Endothelial cell of umbilical vein (primary cell): ENCODE measurements at regions not wholly inside any gene's neighbourhood (a gene's known extent, or its start where the extent isn't known, plus 50 kb on each side); places are given as distances from the start of the nearest gene placed in this dataset.

Experiments used
- BruUV-seq: library from RNA; stranded (reverse); fragments of 400-500 nt; replicated peaks from 2 replicates; lab custom pipeline; 2021; lab: Mats Ljungman, UMichigan
- CTCF ChIA-PET: fragments of 300-600, 350-600 bp; sonication (Branson Sonifier 250); formaldehyde crosslinking; loops from one replicate; lab custom pipeline; 2021; ENCODE audit warnings: antibody characterized with exemption, inconsistent platforms; lab: Charles Lee
- POLR2A ChIA-PET: fragments of 300-600, 350-600 bp; sonication (Branson Sonifier 250); formaldehyde crosslinking; loops from one replicate; lab custom pipeline; 2021; ENCODE audit warnings: antibody characterized with exemption, inconsistent platforms; lab: Charles Lee
- DNase-seq: peaks from one replicate; pipeline ENCODE4 v3.0.0-alpha.2; 2011; ENCODE audit warnings: low read depth, low spot score
- FAIRE-seq: peaks from 2 replicates; lab custom pipeline; 2011; peaks lifted over from hg19 to GRCh38; lab: Jason Lieb, UNC
- H2AFZ ChIP-seq: 2 replicates; pipeline ENCODE4 v1.6.0; 2012; ENCODE audit warnings: low read depth, low read length, control low read depth, inconsistent platforms
- H3K27ac ChIP-seq: 2 replicates; pipeline ENCODE4 v1.5.1; 2011; ENCODE audit warnings: low read depth, mild to moderate bottlenecking, control low read depth, low read length, moderate library complexity; ENCODE audit not compliant: insufficient read depth
- H3K27me3 ChIP-seq, 2 experiments: 2 replicates each; pipeline versions ENCODE4 v1.6.0 to v1.6.1; 2011; ENCODE audit warnings: low read length in 2 of 2, mixed read lengths in 1 of 2; ENCODE audit not compliant: control insufficient read depth in 2 of 2, insufficient read depth in 2 of 2
- H3K36me3 ChIP-seq, 2 experiments: 2 replicates in 1 of 2; 3 replicates in 1 of 2; pipeline ENCODE4 v1.5.1; 2011; ENCODE audit warnings: low read length in 2 of 2, mild to moderate bottlenecking in 1 of 2, moderate library complexity in 1 of 2; ENCODE audit not compliant: control insufficient read depth in 2 of 2, insufficient read depth in 2 of 2; ENCODE audit errors: extremely low read depth in 1 of 2
- H3K4me1 ChIP-seq: 3 replicates; pipeline ENCODE4 v1.5.1; 2011; ENCODE audit warnings: mild to moderate bottlenecking, low read length; ENCODE audit not compliant: control insufficient read depth, insufficient read depth; ENCODE audit errors: extremely low read depth
- H3K4me2 ChIP-seq: 2 replicates; pipeline ENCODE4 v1.6.1; 2011; ENCODE audit warnings: low read length, control low read depth, mixed read lengths; ENCODE audit not compliant: insufficient read depth
- H3K4me3 ChIP-seq, 3 experiments: fragments of 200-600 bp in 1 of 3; sonication (generic), shearing (Covaris generic) in 1 of 3; replicated peaks in 1 of 3; 2 replicates each; pipeline ENCODE4 v1.5.1; 2011 to 2016; ENCODE audit warnings: control low read depth in 3 of 3, low read length in 3 of 3, mild to moderate bottlenecking in 2 of 3, inconsistent platforms in 1 of 3, low read depth in 1 of 3, moderate library complexity in 1 of 3; ENCODE audit not compliant: insufficient read depth in 1 of 3
- H3K79me2 ChIP-seq: 2 replicates; pipeline ENCODE4 v1.6.0; 2012; ENCODE audit warnings: low read length, inconsistent platforms; ENCODE audit not compliant: control insufficient read depth, insufficient read depth
- H3K9ac ChIP-seq: replicated peaks from 2 replicates; pipeline ENCODE3; 2011; ENCODE audit warnings: low read length, control low read depth; ENCODE audit not compliant: insufficient read depth; ENCODE audit errors: extremely low read depth
- H3K9me1 ChIP-seq: replicated peaks from 3 replicates; pipeline ENCODE4 v1.6.0; 2011; ENCODE audit warnings: mild to moderate bottlenecking, low read length; ENCODE audit not compliant: control insufficient read depth, insufficient read depth; ENCODE audit errors: extremely low read depth
- H3K9me3 ChIP-seq: replicated peaks from 2 replicates; pipeline ENCODE4 v1.5.1; 2012; ENCODE audit warnings: low read length, inconsistent platforms; ENCODE audit not compliant: control insufficient read depth, insufficient read depth
- H4K20me1 ChIP-seq: replicated peaks from 2 replicates; pipeline ENCODE3; 2011; ENCODE audit warnings: mild to moderate bottlenecking, low read length; ENCODE audit not compliant: control insufficient read depth, insufficient read depth; ENCODE audit errors: extremely low read depth
- EZH2 ChIP-seq: IDR thresholded peaks from 2 replicates; pipeline ENCODE4 v1.6.1; 2012; ENCODE audit warnings: borderline replicate concordance, low read depth, mild to moderate bottlenecking, moderate library complexity, low read length, inconsistent platforms; ENCODE audit not compliant: severe bottlenecking
- FOS ChIP-seq: IDR thresholded peaks from 2 replicates; pipeline ENCODE4 v1.6.1; 2011; ENCODE audit warnings: mild to moderate bottlenecking, low read length, moderate library complexity, borderline replicate concordance; ENCODE audit not compliant: insufficient read depth
- JUN ChIP-seq: IDR thresholded peaks from 2 replicates; pipeline ENCODE4 v1.6.1; 2011; ENCODE audit warnings: borderline replicate concordance, low read depth; ENCODE audit not compliant: insufficient read length, insufficient read depth
- MYC ChIP-seq: IDR thresholded peaks from one replicate; pipeline ENCODE4 v1.6.1; 2011; ENCODE audit warnings: mild to moderate bottlenecking, low read depth, low read length
- POLR2A ChIP-seq: IDR thresholded peaks from 2 replicates; pipeline ENCODE4 v1.6.1; 2012; ENCODE audit warnings: low read depth, mild to moderate bottlenecking, control low read depth, low read length
- POLR2AphosphoS5 ChIP-seq: IDR thresholded peaks from 2 replicates; pipeline ENCODE4 v1.6.1; 2012; ENCODE audit warnings: low read depth, mild to moderate bottlenecking, control low read depth, low read length, moderate library complexity; ENCODE audit not compliant: insufficient read depth
- dilution Hi-C: fragments of 300-500 bp; cut with MboI; formaldehyde crosslinking; loops from one replicate; pipeline ENCODE4 v1.15.0; 2019; ENCODE audit warnings: low sequenced_read_pairs; ENCODE audit not compliant: extremely low pct_ligation_motif_present
- intact Hi-C: fragments of 100-400 bp; cut with micrococcal nuclease; formaldehyde crosslinking; loops from one replicate; pipeline ENCODE4 v1.10.0; 2022
- TF ChIP-seq, protein P1 (sequence below): IDR thresholded peaks from 2 replicates; pipeline ENCODE4 v1.6.1; 2011; ENCODE audit not compliant: insufficient read depth, insufficient read length
- TF ChIP-seq, protein P2 (sequence below), 2 donors: IDR thresholded peaks; 1 replicate in 1 of 2; 2 replicates in 1 of 2; pipeline ENCODE4 v1.5.1; 2011; ENCODE audit warnings: low read length in 2 of 2, mild to moderate bottlenecking in 2 of 2, moderate library complexity in 2 of 2, control low read depth in 1 of 2, inconsistent platforms in 1 of 2, low read depth in 1 of 2; ENCODE audit not compliant: insufficient read depth in 1 of 2; ENCODE audit errors: extremely low read depth in 1 of 2

DNA sequence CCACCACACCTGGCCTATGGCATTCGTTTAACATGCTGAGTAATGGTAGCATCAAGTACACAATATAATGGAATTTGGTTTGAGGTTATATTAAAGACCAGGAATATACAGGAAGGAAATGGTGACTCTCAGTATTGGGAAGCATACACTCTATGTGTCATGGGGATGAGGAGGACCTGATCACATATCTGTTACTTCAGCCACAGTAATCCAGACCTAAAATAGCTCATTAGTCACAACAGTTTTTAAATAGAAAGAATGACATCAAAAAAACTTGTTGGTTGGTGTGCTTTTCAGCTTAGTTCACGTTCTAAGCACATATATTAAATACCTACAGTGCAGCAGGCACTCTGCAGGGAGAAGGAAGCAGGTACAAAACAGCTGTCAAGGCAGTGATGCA, 52.5 kb upstream of the ATP2C1 start:
- no TSS peak for BruUV-seq
- Histone ChIP-seq H3K27me3 (peaks cover 0 to 3% of the 10 kb centered on the region in 2 experiments), H3K36me3 (no peaks in the 10 kb centered on the region), H4K20me1 (no peaks in the 10 kb centered on the region), H3K9me3 (no peaks in the 10 kb centered on the region), H3K4me2 (no peak overlapping the region), H3K9me1 (no peaks in the 10 kb centered on the region), H2AFZ (no peak overlapping the region), H3K9ac (no peak overlapping the region), H3K4me1 (no peaks in the 10 kb centered on the region), H3K4me3 (no peak overlapping the region), H3K27ac (no peak overlapping the region), H3K79me2 (no peaks in the 10 kb centered on the region)
- no peak for FAIRE-seq
- POLR2A ChIA-PET, result no interaction called here
- intact Hi-C loops, result no loop called here
- CTCF ChIA-PET, result no interaction called here
- TF ChIP-seq, protein P1, sequence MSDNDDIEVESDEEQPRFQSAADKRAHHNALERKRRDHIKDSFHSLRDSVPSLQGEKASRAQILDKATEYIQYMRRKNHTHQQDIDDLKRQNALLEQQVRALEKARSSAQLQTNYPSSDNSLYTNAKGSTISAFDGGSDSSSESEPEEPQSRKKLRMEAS, result no peak
- TF ChIP-seq, protein P2, sequence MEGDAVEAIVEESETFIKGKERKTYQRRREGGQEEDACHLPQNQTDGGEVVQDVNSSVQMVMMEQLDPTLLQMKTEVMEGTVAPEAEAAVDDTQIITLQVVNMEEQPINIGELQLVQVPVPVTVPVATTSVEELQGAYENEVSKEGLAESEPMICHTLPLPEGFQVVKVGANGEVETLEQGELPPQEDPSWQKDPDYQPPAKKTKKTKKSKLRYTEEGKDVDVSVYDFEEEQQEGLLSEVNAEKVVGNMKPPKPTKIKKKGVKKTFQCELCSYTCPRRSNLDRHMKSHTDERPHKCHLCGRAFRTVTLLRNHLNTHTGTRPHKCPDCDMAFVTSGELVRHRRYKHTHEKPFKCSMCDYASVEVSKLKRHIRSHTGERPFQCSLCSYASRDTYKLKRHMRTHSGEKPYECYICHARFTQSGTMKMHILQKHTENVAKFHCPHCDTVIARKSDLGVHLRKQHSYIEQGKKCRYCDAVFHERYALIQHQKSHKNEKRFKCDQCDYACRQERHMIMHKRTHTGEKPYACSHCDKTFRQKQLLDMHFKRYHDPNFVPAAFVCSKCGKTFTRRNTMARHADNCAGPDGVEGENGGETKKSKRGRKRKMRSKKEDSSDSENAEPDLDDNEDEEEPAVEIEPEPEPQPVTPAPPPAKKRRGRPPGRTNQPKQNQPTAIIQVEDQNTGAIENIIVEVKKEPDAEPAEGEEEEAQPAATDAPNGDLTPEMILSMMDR (IDR thresholded peaks at IDR 0.05; ENCODE audit: extremely low read depth in 1 of 2, insufficient read depth in 1 of 2, low read depth in 1 of 2, low read length in 2 of 2), result no peak
- dilution Hi-C loops, result no loop called here
- DNase-seq, result no peak

DNA sequence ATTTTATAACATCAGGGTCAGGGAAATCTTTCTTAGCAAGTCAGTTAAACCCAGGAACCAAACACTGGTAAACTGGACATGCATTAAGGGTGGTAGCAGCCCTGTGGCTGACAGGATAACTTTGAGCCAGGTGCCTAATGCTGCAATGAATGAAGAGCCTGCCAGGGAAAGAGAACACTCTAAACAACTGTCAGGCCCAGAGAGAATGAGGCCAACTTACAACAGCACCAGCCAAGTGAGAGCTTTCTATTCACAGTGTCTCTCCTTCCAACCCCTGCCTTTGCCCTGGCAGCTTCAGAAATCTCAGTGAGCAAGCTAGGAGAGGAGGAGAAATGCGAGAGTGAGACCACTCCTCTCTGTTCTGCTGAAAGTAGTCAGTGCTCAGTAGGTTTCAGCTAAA, 50.4 kb upstream of the ATP2C1 start:
- dilution Hi-C loops (no loop called here), intact Hi-C loops (no loop called here)
- Histone ChIP-seq H3K27ac (no peak overlapping the region), H3K79me2 (no peaks in the 10 kb centered on the region), H3K36me3 (no peaks in the 10 kb centered on the region), H3K27me3 (peaks cover 0 to 3% of the 10 kb centered on the region in 2 experiments), H3K9me1 (no peaks in the 10 kb centered on the region), H3K4me3 (no peak overlapping the region), H2AFZ (no peak overlapping the region), H3K4me1 (no peaks in the 10 kb centered on the region), H3K4me2 (no peak overlapping the region), H4K20me1 (no peaks in the 10 kb centered on the region), H3K9me3 (no peaks in the 10 kb centered on the region), H3K9ac (no peak overlapping the region)
- CTCF ChIA-PET, result no interaction called here
- DNase-seq (no peak), FAIRE-seq (no peak)
- TF ChIP-seq MYC (no peak), FOS (no peak), EZH2 (no peak), POLR2A (no peak), POLR2AphosphoS5 (no peak), JUN (no peak)
- TF ChIP-seq, protein P1, result no peak
- no TSS peak for BruUV-seq
- POLR2A ChIA-PET, result no interaction called here
